ENCODE measurements at regions not wholly inside any gene's neighbourhood (a gene's known extent, or its start where the extent isn't known, plus 50 kb on each side); places are given as distances from the start of the nearest gene placed in this dataset.

- H3K36me3 Mint-ChIP-seq, result no peaks in the 10 kb centered on the region
- no peak overlapping the region for H3K27ac ChIP-seq (ENCODE audit: low read length)
- no peak overlapping the region for H3K4me3 Mint-ChIP-seq
- ATAC-seq (replicated peaks in 1 of 4), result no peak
- H3K27ac Mint-ChIP-seq, result no peak overlapping the region
- DNase-seq, result no peak
- H3K9me3 ChIP-seq, result no peaks in the 10 kb centered on the region
- H3K4me1 Mint-ChIP-seq, result no peaks in the 10 kb centered on the region
- no peaks in the 10 kb centered on the region for H3K9me3 Mint-ChIP-seq
- no peaks in the 10 kb centered on the region for H3K27me3 Mint-ChIP-seq
- ChIA-PET POLR2A (no interaction called here), CTCF (no interaction called here)
- H3K36me3 ChIP-seq (ENCODE audit: control insufficient read depth in 2 of 2, extremely low read depth in 1 of 2, insufficient read depth in 1 of 2, low read length in 1 of 2), result no peaks in the 10 kb centered on the region
- H3K4me3 ChIP-seq (ENCODE audit: control insufficient read depth in 1 of 2, extremely low read depth in 1 of 2, low read length in 1 of 2), result no peak overlapping the region
- no peaks in the 10 kb centered on the region for H3K4me1 ChIP-seq (ENCODE audit: control insufficient read depth in 1 of 2, extremely low read depth in 1 of 2, insufficient read depth in 2 of 2, low read length in 2 of 2)
- H3K27me3 ChIP-seq (replicated peaks in 1 of 2; ENCODE audit: control insufficient read depth in 2 of 2, extremely low read depth in 1 of 2, insufficient read depth in 2 of 2, low read length in 1 of 2), result peaks cover 0 to 3% of the 10 kb centered on the region in 2 experiments
Measured at GRCh38 chr20:60171313-60171712, 213.1 kb downstream of the CDH26 start.

GRCh38 chr20:60171738-60172137 is 213.5 kb downstream of the CDH26 start:
- Mint-ChIP-seq H3K27me3 (peaks cover 0 to 3% of the 10 kb centered on the region in 2 donors), H3K36me3 (no peaks in the 10 kb centered on the region), H3K9me3 (no peaks in the 10 kb centered on the region), H3K4me1 (no peaks in the 10 kb centered on the region), H3K4me3 (no peak overlapping the region), H3K27ac (no peak overlapping the region)
- no peaks in the 10 kb centered on the region for H3K4me1 ChIP-seq (ENCODE audit: control insufficient read depth in 1 of 2, extremely low read depth in 1 of 2, insufficient read depth in 2 of 2, low read length in 2 of 2)
- 100% methylated on average over 1 of the region's 4 CpGs for WGBS (ENCODE audit: insufficient coverage)
- H3K27ac ChIP-seq (ENCODE audit: low read length), result no peak overlapping the region
- ATAC-seq (replicated peaks in 1 of 4) (no peak), DNase-seq (no peak)
- no peaks in the 10 kb centered on the region for H3K36me3 ChIP-seq (ENCODE audit: control insufficient read depth in 2 of 2, extremely low read depth in 1 of 2, insufficient read depth in 1 of 2, low read length in 1 of 2)
- no peak overlapping the region for H3K4me3 ChIP-seq (ENCODE audit: control insufficient read depth in 1 of 2, extremely low read depth in 1 of 2, low read length in 1 of 2)
- ChIA-PET POLR2A (no interaction called here), CTCF (no interaction called here)
- no peaks in the 10 kb centered on the region for H3K27me3 ChIP-seq (replicated peaks in 1 of 2; ENCODE audit: control insufficient read depth in 2 of 2, extremely low read depth in 1 of 2, insufficient read depth in 2 of 2, low read length in 1 of 2)
- H3K9me3 ChIP-seq, result no peaks in the 10 kb centered on the region

GRCh38 chr20:60172346-60172984 is 214.2 kb downstream of the CDH26 start:
- WGBS (ENCODE audit: insufficient coverage), result 85% methylated on average over 4 of the region's 8 CpGs
- Histone ChIP-seq H3K9me3 (no peaks in the 10 kb centered on the region), H3K27ac (ENCODE audit: low read length) (no peak overlapping the region), H3K4me1 (ENCODE audit: control insufficient read depth in 1 of 2, extremely low read depth in 1 of 2, insufficient read depth in 2 of 2, low read length in 2 of 2) (no peaks in the 10 kb centered on the region), H3K4me3 (ENCODE audit: control insufficient read depth in 1 of 2, extremely low read depth in 1 of 2, low read length in 1 of 2) (no peak overlapping the region), H3K36me3 (ENCODE audit: control insufficient read depth in 2 of 2, extremely low read depth in 1 of 2, insufficient read depth in 1 of 2, low read length in 1 of 2) (no peaks in the 10 kb centered on the region), H3K27me3 (replicated peaks in 1 of 2; ENCODE audit: control insufficient read depth in 2 of 2, extremely low read depth in 1 of 2, insufficient read depth in 2 of 2, low read length in 1 of 2) (peaks cover 0 to under 1% of the 10 kb centered on the region in 2 experiments)
- no peak overlapping the region for H3K27ac Mint-ChIP-seq
- H3K9me3 Mint-ChIP-seq, result no peaks in the 10 kb centered on the region
- ATAC-seq (replicated peaks in 1 of 4) (no peak), DNase-seq (no peak)
- no peaks in the 10 kb centered on the region for H3K4me1 Mint-ChIP-seq
- POLR2A ChIA-PET, result interaction anchor here in 1 of 2 donors (0.7 kb wide), 1 partner anchor 128 kb away, joined by 3 read pairs; no protein-coding TSS in a partner anchor
- H3K4me3 Mint-ChIP-seq, result no peak overlapping the region
- CTCF ChIA-PET, result no interaction called here
- H3K36me3 Mint-ChIP-seq, result no peaks in the 10 kb centered on the region
- H3K27me3 Mint-ChIP-seq, result peaks cover 0 to 3% of the 10 kb centered on the region in 2 donors

GRCh38 chr20:60177080-60177479 is 218.9 kb downstream of the CDH26 start:
- H3K4me3 Mint-ChIP-seq, result no peak overlapping the region
- whole genome bisulfite sequencing (ENCODE audit: insufficient coverage), result 83% methylated on average over 1 of the region's 5 CpGs
- Histone ChIP-seq H3K36me3 (ENCODE audit: control insufficient read depth in 2 of 2, extremely low read depth in 1 of 2, insufficient read depth in 1 of 2, low read length in 1 of 2) (no peaks in the 10 kb centered on the region), H3K9me3 (no peaks in the 10 kb centered on the region), H3K27ac (ENCODE audit: low read length) (no peak overlapping the region), H3K4me1 (ENCODE audit: control insufficient read depth in 1 of 2, extremely low read depth in 1 of 2, insufficient read depth in 2 of 2, low read length in 2 of 2) (no peaks in the 10 kb centered on the region), H3K4me3 (ENCODE audit: control insufficient read depth in 1 of 2, extremely low read depth in 1 of 2, low read length in 1 of 2) (no peak overlapping the region), H3K27me3 (replicated peaks in 1 of 2; ENCODE audit: control insufficient read depth in 2 of 2, extremely low read depth in 1 of 2, insufficient read depth in 2 of 2, low read length in 1 of 2) (peaks cover 0 to 6% of the 10 kb centered on the region in 2 experiments)
- no peak overlapping the region for H3K27ac Mint-ChIP-seq
- H3K4me1 Mint-ChIP-seq, result no peaks in the 10 kb centered on the region
- peaks cover 3 to 4% of the 10 kb centered on the region in 2 donors for H3K27me3 Mint-ChIP-seq
- ChIA-PET POLR2A (no interaction called here), CTCF (no interaction called here)
- no peak for DNase-seq
- ATAC-seq (replicated peaks in 1 of 4), result no peak
- no peaks in the 10 kb centered on the region for H3K9me3 Mint-ChIP-seq
- no peaks in the 10 kb centered on the region for H3K36me3 Mint-ChIP-seq

GRCh38 chr20:60180986-60181385 is 222.8 kb downstream of the CDH26 start:
- Mint-ChIP-seq H3K9me3 (peaks cover 0 to 5% (median 4%) of the 10 kb centered on the region in 3 donors), H3K36me3 (no peaks in the 10 kb centered on the region), H3K4me1 (no peaks in the 10 kb centered on the region), H3K27me3 (peaks cover 3 to 4% of the 10 kb centered on the region in 2 donors), H3K4me3 (no peak overlapping the region), H3K27ac (no peak overlapping the region)
- no peak for DNase-seq
- Histone ChIP-seq H3K36me3 (ENCODE audit: control insufficient read depth in 2 of 2, extremely low read depth in 1 of 2, insufficient read depth in 1 of 2, low read length in 1 of 2) (no peaks in the 10 kb centered on the region), H3K4me3 (ENCODE audit: control insufficient read depth in 1 of 2, extremely low read depth in 1 of 2, low read length in 1 of 2) (no peak overlapping the region), H3K9me3 (no peaks in the 10 kb centered on the region), H3K4me1 (ENCODE audit: control insufficient read depth in 1 of 2, extremely low read depth in 1 of 2, insufficient read depth in 2 of 2, low read length in 2 of 2) (no peaks in the 10 kb centered on the region), H3K27ac (ENCODE audit: low read length) (no peak overlapping the region), H3K27me3 (replicated peaks in 1 of 2; ENCODE audit: control insufficient read depth in 2 of 2, extremely low read depth in 1 of 2, insufficient read depth in 2 of 2, low read length in 1 of 2) (peaks cover 0 to 7% of the 10 kb centered on the region in 2 experiments)
- no CpG with 5 or more reads among the region's 5 CpGs for WGBS (ENCODE audit: insufficient coverage)
- ChIA-PET CTCF (no interaction called here), POLR2A (no interaction called here)
- no peak for ATAC-seq (replicated peaks in 1 of 4)

GRCh38 chr20:60186412-60186811 is 228.2 kb downstream of the CDH26 start:
- DNase-seq (no peak), ATAC-seq (replicated peaks in 1 of 4) (no peak)
- Mint-ChIP-seq H3K27me3 (peaks cover 0 to 4% of the 10 kb centered on the region in 2 donors), H3K4me1 (no peaks in the 10 kb centered on the region), H3K4me3 (no peak overlapping the region), H3K27ac (no peak overlapping the region), H3K36me3 (no peaks in the 10 kb centered on the region), H3K9me3 (peaks cover 4 to 7% (median 4%) of the 10 kb centered on the region in 3 donors)
- ChIA-PET CTCF (no interaction called here), POLR2A (no interaction called here)
- no peak overlapping the region for H3K4me3 ChIP-seq (ENCODE audit: control insufficient read depth in 1 of 2, extremely low read depth in 1 of 2, low read length in 1 of 2)
- H3K36me3 ChIP-seq (ENCODE audit: control insufficient read depth in 2 of 2, extremely low read depth in 1 of 2, insufficient read depth in 1 of 2, low read length in 1 of 2), result no peaks in the 10 kb centered on the region
- H3K9me3 ChIP-seq, result no peaks in the 10 kb centered on the region
- no peak overlapping the region for H3K27ac ChIP-seq (ENCODE audit: low read length)
- WGBS (ENCODE audit: insufficient coverage), result 60% methylated on average over 1 of the region's 4 CpGs
- no peaks in the 10 kb centered on the region for H3K4me1 ChIP-seq (ENCODE audit: control insufficient read depth in 1 of 2, extremely low read depth in 1 of 2, insufficient read depth in 2 of 2, low read length in 2 of 2)
- H3K27me3 ChIP-seq (replicated peaks in 1 of 2; ENCODE audit: control insufficient read depth in 2 of 2, extremely low read depth in 1 of 2, insufficient read depth in 2 of 2, low read length in 1 of 2), result peaks cover 0 to 3% of the 10 kb centered on the region in 2 experiments

GRCh38 chr20:60187683-60188082 is 229.5 kb downstream of the CDH26 start:
- POLR2A ChIA-PET, result no interaction called here
- ATAC-seq (replicated peaks in 1 of 4), result no peak
- H3K36me3 Mint-ChIP-seq, result peaks cover 2% of the 10 kb centered on the region

More at GRCh38 chr20:60187683-60188082, 229.5 kb downstream of the CDH26 start:
- H3K4me1 ChIP-seq (ENCODE audit: control insufficient read depth in 1 of 2, extremely low read depth in 1 of 2, insufficient read depth in 2 of 2, low read length in 2 of 2), result no peaks in the 10 kb centered on the region
- Mint-ChIP-seq H3K9me3 (peaks cover 4 to 7% (median 4%) of the 10 kb centered on the region in 3 donors), H3K4me3 (no peak overlapping the region), H3K4me1 (no peaks in the 10 kb centered on the region), H3K27ac (no peak overlapping the region), H3K27me3 (peaks cover 0 to 5% of the 10 kb centered on the region in 2 donors)
- CTCF ChIA-PET, result no interaction called here
- peaks cover 0 to under 1% of the 10 kb centered on the region in 2 experiments for H3K27me3 ChIP-seq (replicated peaks in 1 of 2; ENCODE audit: control insufficient read depth in 2 of 2, extremely low read depth in 1 of 2, insufficient read depth in 2 of 2, low read length in 1 of 2)
- no peaks in the 10 kb centered on the region for H3K36me3 ChIP-seq (ENCODE audit: control insufficient read depth in 2 of 2, extremely low read depth in 1 of 2, insufficient read depth in 1 of 2, low read length in 1 of 2)
- no peaks in the 10 kb centered on the region for H3K9me3 ChIP-seq
- H3K27ac ChIP-seq (ENCODE audit: low read length), result no peak overlapping the region
- no peak for DNase-seq
- H3K4me3 ChIP-seq (ENCODE audit: control insufficient read depth in 1 of 2, extremely low read depth in 1 of 2, low read length in 1 of 2), result no peak overlapping the region

Measured in T-cell (primary cell).